ENCODE measurements at regions not wholly inside any gene's neighbourhood (a gene's known extent, or its start where the extent isn't known, plus 50 kb on each side); places are given as distances from the start of the nearest gene placed in this dataset.

- TF ChIP-seq E2F6 (IDR thresholded peaks at IDR 0.05) (no peak), MAFK (IDR thresholded peaks at IDR 0.05; ENCODE audit: low read depth, low read length) (no peak)
These were observed 65.8 kb downstream of the RASSF10 start (continued) for GRCh38 chr11:13074714-13075464.
